ENCODE measurements at regions not wholly inside any gene's neighbourhood (a gene's known extent, or its start where the extent isn't known, plus 50 kb on each side); places are given as distances from the start of the nearest gene placed in this dataset.

DNA sequence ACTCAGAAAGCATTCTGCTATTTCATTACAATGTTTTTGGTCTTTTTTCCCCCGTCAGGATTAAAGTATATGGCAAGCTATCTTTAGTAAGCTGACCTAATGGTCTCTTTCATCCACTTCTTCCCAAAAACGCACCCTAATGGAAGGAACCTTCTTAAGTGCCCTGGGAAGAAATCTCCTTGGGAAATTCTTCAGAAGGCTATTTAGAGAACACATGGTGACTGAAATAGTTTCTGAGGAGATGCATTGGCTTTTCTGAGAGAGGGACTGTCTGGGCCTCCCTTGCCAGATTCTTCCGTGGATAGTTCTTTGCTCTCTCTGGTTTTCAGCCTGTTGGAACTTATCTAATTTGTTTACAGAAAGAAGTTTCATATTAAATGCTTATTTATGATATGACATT, 524.1 kb upstream of the MEF2C start:
- H3K14ac ChIP-seq (ENCODE audit: insufficient read length): no peak overlapping the region
- no peak overlapping the region for H2BK120ac ChIP-seq (replicated peaks; ENCODE audit: low read depth, low read length)
- H3K9me3 ChIP-seq (ENCODE audit: insufficient read depth in 2 of 2, low read depth in 1 of 2, low read length in 1 of 2): no peaks in the 10 kb centered on the region
- WGBS, 2 experiments (ENCODE audit: extremely low coverage in 1 of 2, insufficient coverage in 1 of 2, insufficient read length in 1 of 2, insufficient replicate concordance in 2 of 2, low coverage in 1 of 2, low lambda C conversion rate in 2 of 2, missing lambda C conversion rate in 1 of 2): 95% methylated on average over 3 of the region's 3 CpGs; no CpG with 5 or more reads in 1 of the 2 experiments
- no peak overlapping the region for H2BK20ac ChIP-seq (ENCODE audit: low read length)
- no peak overlapping the region for H3K56ac ChIP-seq (replicated peaks; ENCODE audit: insufficient read length, low read depth, low read length)
- no peak overlapping the region for H3K4ac ChIP-seq (replicated peaks; ENCODE audit: insufficient read length, low read depth, low read length)
- H2AK5ac ChIP-seq (ENCODE audit: low read depth, low read length): no peak overlapping the region
- CTCF ChIA-PET (ENCODE audit: partially characterized antibody): interaction anchor here (1.2 kb wide), 1 partner anchor 676 kb away, joined by 4 read pairs; no protein-coding TSS in a partner anchor
- no peak for FAIRE-seq
- H3K27me3 ChIP-seq (replicated peaks in 1 of 4; ENCODE audit: control insufficient read depth in 3 of 4, extremely low read depth in 1 of 4, insufficient read depth in 3 of 4, low read length in 3 of 4): no peaks in the 10 kb centered on the region
- H3K23ac ChIP-seq (ENCODE audit: insufficient read length): no peak overlapping the region
- no peaks in the 10 kb centered on the region for H4K20me1 ChIP-seq (replicated peaks in 1 of 2; ENCODE audit: control insufficient read depth in 1 of 2, insufficient read depth in 2 of 2, low read length in 2 of 2)
- no peaks in the 10 kb centered on the region for H3K36me3 ChIP-seq (ENCODE audit: control insufficient read depth in 2 of 4, insufficient read depth in 4 of 4, low read length in 3 of 4)
- no peak for TF ChIP-seq EZH2 (IDR thresholded peaks at IDR 0.05; ENCODE audit: low read depth, low read length, severe bottlenecking)
- TF ChIP-seq CREB1 (IDR thresholded peaks at IDR 0.05): no peak
- TF ChIP-seq SAP30 (IDR thresholded peaks at IDR 0.05; ENCODE audit: insufficient read depth, insufficient replicate concordance, low read length): no peak
- no peak for TF ChIP-seq CTCF (IDR thresholded peaks at IDR 0.05; ENCODE audit: control extremely low read depth in 1 of 3, insufficient read depth in 1 of 3, low read depth in 1 of 3, low read length in 3 of 3)
- no peak for TF ChIP-seq POU5F1 (IDR thresholded peaks at IDR 0.05; ENCODE audit: low read depth, low read length)
- no peak for TF ChIP-seq USF2 (IDR thresholded peaks at IDR 0.05; ENCODE audit: low read length)
- no peak for TF ChIP-seq CTBP2 (IDR thresholded peaks at IDR 0.05; ENCODE audit: borderline replicate concordance, insufficient read depth, insufficient read length, low read length)
- no peak for TF ChIP-seq SP2 (IDR thresholded peaks at IDR 0.05; ENCODE audit: low read length)
- no peak for TF ChIP-seq HDAC6 (IDR thresholded peaks at IDR 0.05; ENCODE audit: low read depth, low read length)
- TF ChIP-seq NANOG (IDR thresholded peaks at IDR 0.05; ENCODE audit: insufficient read depth, low read depth, low read length, poor library complexity, severe bottlenecking): no peak
- no peak for TF ChIP-seq SIX5 (IDR thresholded peaks at IDR 0.05; ENCODE audit: low read depth, low read length)
- H3K79me2 ChIP-seq (ENCODE audit: control insufficient read depth in 1 of 2, insufficient read depth in 2 of 2, low read length in 2 of 2): no peaks in the 10 kb centered on the region
- no peaks in the 10 kb centered on the region for H3K23me2 ChIP-seq (ENCODE audit: low read depth, low read length)
- no peak overlapping the region for H3K9ac ChIP-seq (replicated peaks in 1 of 4; ENCODE audit: extremely low read depth in 1 of 4, low read depth in 3 of 4, low read length in 3 of 4)
- H2BK12ac ChIP-seq (ENCODE audit: low read depth, low read length): no peak overlapping the region
- H2BK5ac ChIP-seq (ENCODE audit: low read depth, low read length): no peak overlapping the region
- no peak overlapping the region for H3K4me3 ChIP-seq (ENCODE audit: extremely low read depth in 1 of 4, insufficient read depth in 2 of 4, low read depth in 3 of 4, low read length in 4 of 4)
- H4K91ac ChIP-seq (replicated peaks; ENCODE audit: insufficient read length, low read length): no peak overlapping the region
- no peak overlapping the region for H3K4me2 ChIP-seq (ENCODE audit: insufficient read depth in 1 of 2, low read depth in 2 of 2, low read length in 2 of 2)
- POLR2A ChIA-PET (ENCODE audit: partially characterized antibody): no interaction called here
- H2AFZ ChIP-seq (ENCODE audit: low read length): no peak overlapping the region; the same call in 1 of the 2 replicates
- H3K27ac ChIP-seq (ENCODE audit: low read depth, low read length): no peak overlapping the region
- no peak overlapping the region for H4K5ac ChIP-seq (ENCODE audit: insufficient read length, low read depth, low read length)
- H3K4me1 ChIP-seq (replicated peaks in 1 of 4; ENCODE audit: control insufficient read depth in 3 of 4, insufficient read depth in 4 of 4, low read length in 3 of 4): no peaks in the 10 kb centered on the region
- no peak for DNase-seq (ENCODE audit: low read depth in 1 of 2, low spot score in 2 of 2)
- no peak overlapping the region for H2BK15ac ChIP-seq (ENCODE audit: low read length)
- no peak overlapping the region for H4K8ac ChIP-seq (ENCODE audit: extremely low read depth, insufficient read depth, low read length)
- no peak overlapping the region for H3K18ac ChIP-seq (ENCODE audit: extremely low read depth, low read length)
- no peaks in the 10 kb centered on the region for H3K79me1 ChIP-seq (ENCODE audit: low read depth, low read length)
